K562 (cell line): ENCODE measurements at regions not wholly inside any gene's neighbourhood (a gene's known extent, or its start where the extent isn't known, plus 50 kb on each side); places are given as distances from the start of the nearest gene placed in this dataset.

Experiments used
- ATAC-seq: fragments of 200-7000 bp; cut with Tn5 transposase; 3 replicates; pipeline ENCODE4 v1.9.1; 2020; ENCODE audit warnings: moderate library complexity
- BruUV-seq: library from RNA; stranded (reverse); fragments of 400-500 nt; replicated peaks from 2 replicates; lab custom pipeline; 2021; lab: Mats Ljungman, UMichigan
- CTCF ChIA-PET: fragments of 300-600 bp; formaldehyde crosslinking; extraction: SDS; loops from one replicate; lab custom pipeline; 2021; ENCODE audit warnings: low intra/inter-chr PET ratio; lab: Yijun Ruan, JAX
- POLR2A ChIA-PET: fragments of 300-600, 350-650 bp; sonication (Branson Sonifier 250); formaldehyde crosslinking; extraction: SDS; loops from one replicate; lab custom pipeline; 2021; ENCODE audit warnings: antibody characterized with exemption, inconsistent platforms; lab: Yijun Ruan, JAX
- DNase-seq, 4 experiments: peaks; one replicate each; pipeline versions ENCODE4 v3.0.0 to v3.0.0-alpha.2; 2011 to 2018; ENCODE audit warnings: low spot score in 3 of 4, mixed read lengths in 3 of 4; ENCODE audit errors: extremely low read depth in 1 of 4
- FAIRE-seq: peaks from 2 replicates; lab custom pipeline; 2011; peaks lifted over from hg19 to GRCh38; lab: Jason Lieb, UNC
- H2AFZ ChIP-seq: 2 replicates; pipeline ENCODE4 v1.6.0; 2011; ENCODE audit warnings: low read depth, low read length, control low read depth, inconsistent platforms
- H3K27ac ChIP-seq: fragments of 200-600 bp; 3 replicates; pipeline ENCODE4 v1.8.0; 2011; ENCODE audit warnings: low read depth, mild to moderate bottlenecking, control low read depth, inconsistent platforms, low read length, moderate library complexity, mixed read lengths; ENCODE audit errors: extremely low read depth
- H3K27me3 ChIP-seq, 2 experiments: fragments of 300-600 bp in 1 of 2; 2 replicates in 1 of 2; 3 replicates in 1 of 2; pipeline versions ENCODE4 v1.6.0 to v1.8.0; 2011; ENCODE audit warnings: inconsistent platforms in 2 of 2, low read length in 2 of 2, mild to moderate bottlenecking in 1 of 2, mixed read lengths in 1 of 2, moderate library complexity in 1 of 2; ENCODE audit not compliant: control insufficient read depth in 2 of 2, insufficient read depth in 2 of 2
- H3K36me3 ChIP-seq: fragments of 300-600 bp; 3 replicates; pipeline ENCODE4 v1.8.0; 2011; ENCODE audit warnings: mild to moderate bottlenecking, low read length, inconsistent platforms; ENCODE audit not compliant: control insufficient read depth, insufficient read depth
- H3K4me1 ChIP-seq, 2 experiments: fragments of 200-600 bp in 1 of 2; replicated peaks in 1 of 2; 2 replicates in 1 of 2; 3 replicates in 1 of 2; pipeline versions ENCODE4 v1.5.1 to v1.8.0; 2011; ENCODE audit warnings: inconsistent platforms in 2 of 2, low read length in 2 of 2, mild to moderate bottlenecking in 1 of 2, mixed read lengths in 1 of 2, moderate library complexity in 1 of 2; ENCODE audit not compliant: control insufficient read depth in 2 of 2, insufficient read depth in 2 of 2
- H3K4me2 ChIP-seq: 2 replicates; pipeline ENCODE4 v1.6.1; 2011; ENCODE audit warnings: low read length, control low read depth, inconsistent platforms, mixed read lengths; ENCODE audit not compliant: insufficient read depth
- H3K4me3 ChIP-seq: fragments of 200-600 bp; sonication (generic), shearing (Covaris generic); 2 replicates; pipeline ENCODE4 v1.5.1; 2016; ENCODE audit warnings: control low read depth, inconsistent platforms
- H3K79me2 ChIP-seq: fragments of 200-600 bp; 3 replicates; pipeline ENCODE4 v1.8.0; 2011; ENCODE audit warnings: low read length, inconsistent platforms; ENCODE audit not compliant: control insufficient read depth, insufficient read depth
- H3K9ac ChIP-seq, 2 experiments: 2 replicates each; pipeline versions ENCODE4 v1.6.0 to v1.6.1; 2011; ENCODE audit warnings: low read depth in 2 of 2, low read length in 2 of 2, control low read depth in 1 of 2, inconsistent platforms in 1 of 2, mild to moderate bottlenecking in 1 of 2, mixed read lengths in 1 of 2; ENCODE audit not compliant: insufficient read depth in 1 of 2
- H3K9me1 ChIP-seq: one replicate; pipeline ENCODE4 v1.6.0; 2011; ENCODE audit warnings: inconsistent platforms, mild to moderate bottlenecking, low read length, moderate library complexity; ENCODE audit not compliant: control insufficient read depth, insufficient read depth
- H3K9me3 ChIP-seq: replicated peaks from 2 replicates; pipeline ENCODE4 v1.5.1; 2011; ENCODE audit warnings: low read depth, low read length, inconsistent platforms; ENCODE audit not compliant: control insufficient read depth, insufficient read depth
- H4K20me1 ChIP-seq: replicated peaks from 2 replicates; pipeline ENCODE4 v1.6.1; 2011; ENCODE audit warnings: low read length, inconsistent platforms, mixed read lengths; ENCODE audit not compliant: control insufficient read depth, insufficient read depth
- BMI1 ChIP-seq: fragments of 150-350 bp; IDR thresholded peaks from 2 replicates; pipeline ENCODE4 v1.6.1; 2014; ENCODE audit warnings: low read length
- CEBPG ChIP-seq, 3 experiments: fragments of 200-800 bp in 1 of 3; sonication (Bioruptor generic) in 1 of 3; sonication (generic) in 1 of 3; formaldehyde crosslinking in 1 of 3; IDR thresholded peaks in 2 of 3; conservative IDR thresholded peaks in 1 of 3; 2 replicates each; pipeline versions ENCODE4 v1.6.1 to v1.8.0; 2016 to 2022; ENCODE audit warnings: missing compliant biosample characterization in 2 of 3, missing genetic modification characterization in 2 of 3, mild to moderate bottlenecking in 1 of 3, missing genetic modification reagents in 1 of 3
- DNMT1 ChIP-seq: fragments of 450-650 bp; IDR thresholded peaks from 2 replicates; pipeline ENCODE4 v1.6.1; 2016; ENCODE audit warnings: antibody characterized with exemption, mild to moderate bottlenecking
- SIN3A ChIP-seq, 2 experiments: fragments of 150-350 bp in 1 of 2; IDR thresholded peaks; 2 replicates each; pipeline ENCODE4 v1.6.1; 2011 to 2016; ENCODE audit warnings: borderline replicate concordance in 2 of 2, low read depth in 2 of 2, low read length in 2 of 2, mild to moderate bottlenecking in 2 of 2, moderate library complexity in 2 of 2; ENCODE audit not compliant: control insufficient read depth in 1 of 2
- SMC3 ChIP-seq: conservative IDR thresholded peaks from 2 replicates; pipeline ENCODE4 v1.6.1; 2011; ENCODE audit warnings: low read depth, low read length, improper control_type of control experiment; ENCODE audit not compliant: insufficient read depth
- TCF7L2 ChIP-seq: fragments of 150-350 bp; IDR thresholded peaks from 2 replicates; pipeline ENCODE4 v1.6.1; 2016; ENCODE audit warnings: low read depth, mild to moderate bottlenecking, low read length, moderate library complexity
- ZFP1 ChIP-seq: fragments of 450-650 bp; formaldehyde crosslinking; IDR thresholded peaks from 2 replicates; pipeline ENCODE4 v1.4.0; 2020; ENCODE audit warnings: mild to moderate bottlenecking, mixed read lengths
- ZNF551 ChIP-seq: fragments of 250-450 bp; sonication (Bioruptor Pico); IDR thresholded peaks from 2 replicates; pipeline ENCODE4 v1.5.0; 2021; ENCODE audit warnings: mild to moderate bottlenecking, moderate library complexity
- WGBS: fragments of 100-300 bp; shearing (Covaris generic); methylation state at CpG from one replicate; pipeline ENCODE4 v1.1.6; 2016; ENCODE audit warnings: low coverage, mixed read lengths; ENCODE audit not compliant: insufficient coverage; ENCODE audit errors: missing lambda C conversion rate; 5-methylcytosine and 5-hydroxymethylcytosine counted together
- in situ Hi-C: fragments of 300-500 bp; cut with MboI; formaldehyde crosslinking; loops from 4 replicates; pipeline ENCODE4 v1.15.0; 2018; ENCODE audit warnings: inconsistent platforms, mixed read lengths
- intact Hi-C: fragments of 100-400 bp; cut with micrococcal nuclease; formaldehyde crosslinking; loops from 2 replicates; pipeline ENCODE4 v1.14.2; 2022
- TF ChIP-seq, protein P1 (sequence below): IDR thresholded peaks from 3 replicates; pipeline ENCODE4 v1.6.1; 2011; ENCODE audit warnings: borderline replicate concordance, mild to moderate bottlenecking, moderate library complexity; ENCODE audit not compliant: insufficient read length; ENCODE audit errors: extremely low read depth

GRCh38 chr5:30325795-30326194, 867.7 kb upstream of the CDH6 start:
- no peaks in the 10 kb centered on the region for H3K27me3 ChIP-seq
- H2AFZ ChIP-seq: no peak overlapping the region
- H3K9ac ChIP-seq: no peak overlapping the region
- H3K4me1 ChIP-seq: no peaks in the 10 kb centered on the region
- TF ChIP-seq SMC3: no peak
- no peak for TF ChIP-seq CEBPG (CRISPR knock-in tag; IDR thresholded peaks at IDR 0.05)
- no peak for TF ChIP-seq CEBPG (tag; conservative IDR thresholded peaks at IDR 0.05 in 1 of 2, IDR thresholded peaks at IDR 0.05 in 1 of 2)
- TF ChIP-seq BMI1: no peak
- no peak for TF ChIP-seq DNMT1
- FAIRE-seq (no peak), DNase-seq (no peak), ATAC-seq (no peak)
- H3K79me2 ChIP-seq: no peaks in the 10 kb centered on the region
- H3K36me3 ChIP-seq: no peaks in the 10 kb centered on the region
- H3K4me3 ChIP-seq: no peak overlapping the region
- BruUV-seq: no TSS peak
- in situ Hi-C loops: no loop called here
- no peak overlapping the region for H3K4me2 ChIP-seq
- no peaks in the 10 kb centered on the region; the same call in 1 of the 2 replicates for H3K9me3 ChIP-seq
- no peaks in the 10 kb centered on the region for H4K20me1 ChIP-seq
- H3K9me1 ChIP-seq: no peaks in the 10 kb centered on the region
- intact Hi-C loops: no loop called here
- no peak overlapping the region for H3K27ac ChIP-seq
- 0% methylated on average over 1 of the region's 1 CpG for WGBS
- CTCF ChIA-PET: no interaction called here
- POLR2A ChIA-PET: no interaction called here

- Histone ChIP-seq H3K9me1 (no peaks in the 10 kb centered on the region), H3K4me3 (no peak overlapping the region), H3K27ac (no peak overlapping the region), H3K9ac (no peak overlapping the region), H3K4me2 (no peak overlapping the region), H4K20me1 (no peaks in the 10 kb centered on the region), H3K36me3 (no peaks in the 10 kb centered on the region), H2AFZ (no peak overlapping the region), H3K27me3 (no peaks in the 10 kb centered on the region), H3K9me3 (peaks cover 2% of the 10 kb centered on the region; the same call in 1 of the 2 replicates), H3K79me2 (no peaks in the 10 kb centered on the region), H3K4me1 (no peaks in the 10 kb centered on the region)
- CTCF ChIA-PET: no interaction called here
- DNase-seq (no peak), FAIRE-seq (no peak), ATAC-seq (no peak)
- 7% methylated on average over 2 of the region's 4 CpGs for WGBS
- in situ Hi-C loops: no loop called here
- POLR2A ChIA-PET: no interaction called here
- no TSS peak for BruUV-seq
- intact Hi-C loops: no loop called here
- TF ChIP-seq, protein P1, sequence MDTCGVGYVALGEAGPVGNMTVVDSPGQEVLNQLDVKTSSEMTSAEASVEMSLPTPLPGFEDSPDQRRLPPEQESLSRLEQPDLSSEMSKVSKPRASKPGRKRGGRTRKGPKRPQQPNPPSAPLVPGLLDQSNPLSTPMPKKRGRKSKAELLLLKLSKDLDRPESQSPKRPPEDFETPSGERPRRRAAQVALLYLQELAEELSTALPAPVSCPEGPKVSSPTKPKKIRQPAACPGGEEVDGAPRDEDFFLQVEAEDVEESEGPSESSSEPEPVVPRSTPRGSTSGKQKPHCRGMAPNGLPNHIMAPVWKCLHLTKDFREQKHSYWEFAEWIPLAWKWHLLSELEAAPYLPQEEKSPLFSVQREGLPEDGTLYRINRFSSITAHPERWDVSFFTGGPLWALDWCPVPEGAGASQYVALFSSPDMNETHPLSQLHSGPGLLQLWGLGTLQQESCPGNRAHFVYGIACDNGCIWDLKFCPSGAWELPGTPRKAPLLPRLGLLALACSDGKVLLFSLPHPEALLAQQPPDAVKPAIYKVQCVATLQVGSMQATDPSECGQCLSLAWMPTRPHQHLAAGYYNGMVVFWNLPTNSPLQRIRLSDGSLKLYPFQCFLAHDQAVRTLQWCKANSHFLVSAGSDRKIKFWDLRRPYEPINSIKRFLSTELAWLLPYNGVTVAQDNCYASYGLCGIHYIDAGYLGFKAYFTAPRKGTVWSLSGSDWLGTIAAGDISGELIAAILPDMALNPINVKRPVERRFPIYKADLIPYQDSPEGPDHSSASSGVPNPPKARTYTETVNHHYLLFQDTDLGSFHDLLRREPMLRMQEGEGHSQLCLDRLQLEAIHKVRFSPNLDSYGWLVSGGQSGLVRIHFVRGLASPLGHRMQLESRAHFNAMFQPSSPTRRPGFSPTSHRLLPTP: no peak
- TF ChIP-seq TCF7L2 (no peak), SIN3A (IDR thresholded peaks at IDR 0.05; ENCODE audit: borderline replicate concordance in 2 of 2, control insufficient read depth in 1 of 2, low read depth in 2 of 2, low read length in 2 of 2) (no peak), ZNF551 (CRISPR knock-in tag) (no peak), ZFP1 (CRISPR knock-in tag) (no peak)
These were observed 869.4 kb upstream of the CDH6 start for GRCh38 chr5:30324083-30324482.
